HG02885 (cell line): ENCODE measurements at regions not wholly inside any gene's neighbourhood (a gene's known extent, or its start where the extent isn't known, plus 50 kb on each side); places are given as distances from the start of the nearest gene placed in this dataset.
A peak's percentile ranks its signal among the peaks of the same experiment; 100 is the strongest.

ENCODE experiments used
- ATAC-seq: cut with Tn5 transposase; IDR thresholded peaks from one replicate; pipeline ENCODE4 v1.9.1; 2021; ENCODE audit warnings: mild to moderate bottlenecking; ENCODE audit not compliant: unreplicated experiment, poor library complexity

- no peak for ATAC-seq
These were observed 103.4 kb downstream of the IL20RB start for GRCh38 chr3:137061186-137061585.

- ATAC-seq = peak; percentile 82
These were observed 104.5 kb downstream of the IL20RB start for GRCh38 chr3:137062250-137062649.

GRCh38 chr3:137065381-137065780, 107.6 kb downstream of the IL20RB start:
- ATAC-seq = no peak

GRCh38 chr3:137066092-137066491, 108.3 kb downstream of the IL20RB start:
- ATAC-seq = no peak

- no peak for ATAC-seq
These were observed 113.3 kb downstream of the IL20RB start for GRCh38 chr3:137071104-137071503.

GRCh38 chr3:137075020-137075419, 117.2 kb downstream of the IL20RB start:
- no peak for ATAC-seq

- ATAC-seq = no peak
These were observed 120.3 kb downstream of the IL20RB start for GRCh38 chr3:137078040-137078439.

- ATAC-seq = no peak
These were observed 121.8 kb downstream of the IL20RB start for GRCh38 chr3:137079571-137079970.

GRCh38 chr3:137081711-137082110, 123.9 kb downstream of the IL20RB start:
- ATAC-seq = no peak

- ATAC-seq = no peak
These were observed 125.0 kb downstream of the IL20RB start for GRCh38 chr3:137082763-137083162.

- ATAC-seq = no peak
These were observed 125.5 kb downstream of the IL20RB start for GRCh38 chr3:137083332-137083731.

GRCh38 chr3:137084586-137084985, 126.8 kb downstream of the IL20RB start:
- ATAC-seq = no peak

GRCh38 chr3:137097386-137097785, 139.6 kb downstream of the IL20RB start:
- ATAC-seq = no peak

GRCh38 chr3:137097852-137098251, 140.1 kb downstream of the IL20RB start:
- no peak for ATAC-seq

- ATAC-seq = no peak
These were observed 141.8 kb downstream of the IL20RB start for GRCh38 chr3:137099364-137100219.

GRCh38 chr3:137100326-137100725, 142.5 kb downstream of the IL20RB start:
- no peak for ATAC-seq

GRCh38 chr3:137103739-137104138, 146.0 kb downstream of the IL20RB start:
- ATAC-seq = no peak

- ATAC-seq = peak; percentile 69
These were observed 147.6 kb downstream of the IL20RB start for GRCh38 chr3:137105277-137105977.

GRCh38 chr3:137106612-137107240, 148.9 kb downstream of the IL20RB start:
- ATAC-seq = no peak

GRCh38 chr3:137108699-137109440, 151.1 kb downstream of the IL20RB start:
- no peak for ATAC-seq
